HCT116 (cell line): ENCODE measurements at regions not wholly inside any gene's neighbourhood (a gene's known extent, or its start where the extent isn't known, plus 50 kb on each side); places are given as distances from the start of the nearest gene placed in this dataset.

ENCODE experiments used
- ATAC-seq: fragments of 200-7000 bp; cut with Tn5 transposase; 2 replicates; pipeline ENCODE4 v1.9.1; 2020; ENCODE audit warnings: mild to moderate bottlenecking, moderate library complexity
- BruUV-seq: library from RNA; stranded (reverse); fragments of 400-500 nt; replicated peaks from 2 replicates; lab custom pipeline; 2021; lab: Mats Ljungman, UMichigan
- CTCF ChIA-PET: fragments of 300-600 bp; sonication (Branson Sonifier 250); formaldehyde crosslinking; loops from one replicate; lab custom pipeline; 2021; ENCODE audit warnings: antibody characterized with exemption; lab: Charles Lee
- POLR2A ChIA-PET: fragments of 300-600, 350-600 bp; sonication (Branson Sonifier 250); formaldehyde crosslinking; loops from one replicate; lab custom pipeline; 2021; ENCODE audit warnings: antibody characterized with exemption; lab: Charles Lee
- RAD21 ChIA-PET, 2 experiments: fragments of 300-600 bp; sonication (Branson Sonifier 250); formaldehyde crosslinking; loops; one replicate each; lab custom pipeline; 2023; ENCODE audit warnings: low total read pairs in 2 of 2; ENCODE audit not compliant: uncharacterized antibody in 2 of 2, unreplicated experiment in 2 of 2, low non-redundant PET in 1 of 2; lab: Charles Lee
- DNase-seq: peaks from one replicate; pipeline ENCODE4 v3.0.0-alpha.2; 2010; ENCODE audit warnings: low read depth, low spot score
- H2AFZ ChIP-seq: fragments of 200-600 bp; shearing (Covaris generic), sonication (generic); 2 replicates; pipeline ENCODE4 v1.6.1; 2017; ENCODE audit warnings: low read depth, mixed run types, mixed read lengths, antibody characterized with exemption, low read length; ENCODE audit not compliant: poor library complexity, severe bottlenecking
- H3K27ac ChIP-seq: 2 replicates; pipeline ENCODE4 v1.5.1; 2012; ENCODE audit warnings: low read depth, low read length
- H3K27me3 ChIP-seq: fragments of 200-600 bp; sonication (generic); 2 replicates; pipeline ENCODE4 v1.6.1; 2016; ENCODE audit warnings: mixed run types, low read length, mixed read lengths; ENCODE audit not compliant: insufficient read depth
- H3K36me3 ChIP-seq, 2 experiments: fragments of 200-500 bp in 1 of 2; fragments of 200-600 bp in 1 of 2; sonication (Bioruptor generic) in 1 of 2; sonication (generic) in 1 of 2; 2 replicates each; pipeline versions ENCODE4 v1.5.1 to v1.6.1; 2014 to 2016; ENCODE audit warnings: low read length in 2 of 2, inconsistent platforms in 1 of 2, mixed read lengths in 1 of 2, mixed run types in 1 of 2; ENCODE audit not compliant: insufficient read depth in 2 of 2, control insufficient read depth in 1 of 2
- H3K4me1 ChIP-seq, 2 experiments: fragments of 200-600 bp in 1 of 2; sonication (generic) in 1 of 2; 2 replicates each; pipeline versions ENCODE4 v1.5.1 to v1.6.1; 2012 to 2017; ENCODE audit warnings: low read length in 2 of 2, inconsistent platforms in 1 of 2, mild to moderate bottlenecking in 1 of 2, mixed read lengths in 1 of 2, mixed run types in 1 of 2, moderate library complexity in 1 of 2; ENCODE audit not compliant: insufficient read depth in 2 of 2, control insufficient read depth in 1 of 2
- H3K4me2 ChIP-seq: fragments of 200-600 bp; sonication (generic); 2 replicates; pipeline ENCODE4 v1.6.1; 2017; ENCODE audit warnings: mixed run types, low read length, mixed read lengths
- H3K4me3 ChIP-seq, 2 experiments: fragments of 200-600 bp in 1 of 2; sonication (generic) in 1 of 2; replicated peaks in 1 of 2; 2 replicates each; pipeline ENCODE4 v1.5.1; 2011 to 2016; ENCODE audit warnings: low read length in 2 of 2, control low read depth in 1 of 2, low read depth in 1 of 2, mild to moderate bottlenecking in 1 of 2, mixed read lengths in 1 of 2, mixed run types in 1 of 2
- H3K79me2 ChIP-seq: fragments of 200-600 bp; sonication (generic); 2 replicates; pipeline ENCODE4 v1.6.1; 2017; ENCODE audit warnings: mild to moderate bottlenecking, mixed run types, low read length, moderate library complexity, mixed read lengths; ENCODE audit not compliant: insufficient read depth
- H3K9ac ChIP-seq: fragments of 200-600 bp; sonication (generic); 2 replicates; pipeline ENCODE4 v1.6.1; 2016; ENCODE audit warnings: low read length, mixed read lengths
- H3K9me2 ChIP-seq: fragments of 200-600 bp; sonication (generic), shearing (Covaris generic); 2 replicates; pipeline ENCODE4 v1.6.1; 2017; ENCODE audit warnings: mixed run types, mild to moderate bottlenecking, moderate library complexity; ENCODE audit not compliant: insufficient read depth
- H3K9me3 ChIP-seq, 2 experiments: fragments of 200-500 bp in 1 of 2; fragments of 200-600 bp in 1 of 2; sonication (Bioruptor generic) in 1 of 2; sonication (generic) in 1 of 2; 2 replicates each; pipeline ENCODE4 v1.6.1; 2014 to 2017; ENCODE audit warnings: low read length in 2 of 2, mixed read lengths in 2 of 2, inconsistent platforms in 1 of 2, low read depth in 1 of 2, mild to moderate bottlenecking in 1 of 2, mixed run types in 1 of 2, moderate library complexity in 1 of 2; ENCODE audit not compliant: control insufficient read depth in 1 of 2, insufficient read depth in 1 of 2
- H4K20me1 ChIP-seq: fragments of 200-600 bp; sonication (generic), shearing (Covaris generic); 2 replicates; pipeline ENCODE4 v1.6.1; 2017; ENCODE audit warnings: mixed run types, mild to moderate bottlenecking, moderate library complexity; ENCODE audit not compliant: insufficient read depth
- CEBPB ChIP-seq: IDR thresholded peaks from 2 replicates; pipeline ENCODE4 v1.6.1; 2012; ENCODE audit warnings: low read depth
- CTCF ChIP-seq, 3 experiments: fragments of 200-600 bp in 1 of 3; sonication (generic) in 1 of 3; IDR thresholded peaks in 2 of 3; conservative IDR thresholded peaks in 1 of 3; 2 replicates each; pipeline ENCODE4 v1.5.1; 2012 to 2017; ENCODE audit warnings: low read depth in 2 of 3, low read length in 2 of 3, antibody characterized with exemption in 1 of 3, borderline replicate concordance in 1 of 3, control low read depth in 1 of 3, mild to moderate bottlenecking in 1 of 3, mixed read lengths in 1 of 3, mixed run types in 1 of 3, moderate library complexity in 1 of 3; ENCODE audit not compliant: insufficient read depth in 1 of 3
- EZH2phosphoT487 ChIP-seq: fragments of 200-600 bp; IDR thresholded peaks from 2 replicates; pipeline ENCODE4 v1.6.1; 2018; ENCODE audit warnings: antibody characterized with exemption, borderline replicate concordance
- POLR2A ChIP-seq: IDR thresholded peaks from 2 replicates; pipeline ENCODE4 v1.7.0; 2011; ENCODE audit warnings: borderline replicate concordance; ENCODE audit not compliant: insufficient read depth, insufficient read length; ENCODE audit errors: extremely low read depth
- SP1 ChIP-seq: IDR thresholded peaks from 2 replicates; pipeline ENCODE4 v1.6.1; 2012; ENCODE audit warnings: low read depth
- ZBTB33 ChIP-seq: IDR thresholded peaks from 2 replicates; pipeline ENCODE4 v1.6.1; 2011; ENCODE audit warnings: mild to moderate bottlenecking, low read length, moderate library complexity; ENCODE audit not compliant: insufficient replicate concordance; ENCODE audit errors: extremely low read depth
- ZFX ChIP-seq: fragments of 450-650 bp; IDR thresholded peaks from 2 replicates; pipeline ENCODE4 v1.6.1; 2017
- intact Hi-C: fragments of 100-400 bp; cut with micrococcal nuclease; formaldehyde crosslinking; loops from 2 replicates; pipeline ENCODE4 v1.10.0; 2022

- POLR2A ChIA-PET: no interaction called here
- no peaks in the 10 kb centered on the region for H3K4me1 ChIP-seq
- no TSS peak for BruUV-seq
- ATAC-seq (no peak), DNase-seq (no peak)
- H3K9me3 ChIP-seq: no peaks in the 10 kb centered on the region
- peaks cover 46% of the 10 kb centered on the region for H3K27me3 ChIP-seq
- no peak overlapping the region for H3K4me3 ChIP-seq
- no peaks in the 10 kb centered on the region for H3K9me2 ChIP-seq
- CTCF ChIA-PET: interaction anchor here (2.8 kb wide), 1 partner anchor 125 kb away, joined by 15 read pairs; no protein-coding TSS in a partner anchor
- H3K79me2 ChIP-seq: no peaks in the 10 kb centered on the region
- no peak for TF ChIP-seq EZH2phosphoT487
- no peak for TF ChIP-seq POLR2A
- TF ChIP-seq ZBTB33: no peak
- no peak for TF ChIP-seq CEBPB
- TF ChIP-seq ZFX: no peak
- TF ChIP-seq CTCF (IDR thresholded peaks at IDR 0.05 in 2 of 3, conservative IDR thresholded peaks at IDR 0.05 in 1 of 3; ENCODE audit: borderline replicate concordance in 1 of 3, insufficient read depth in 1 of 3, low read depth in 2 of 3, low read length in 2 of 3): no peak
- TF ChIP-seq SP1: no peak
- RAD21 ChIA-PET: no interaction called here
- intact Hi-C loops: no loop called here
- H3K27ac ChIP-seq: no peak overlapping the region
- no peak overlapping the region for H2AFZ ChIP-seq
- H3K9ac ChIP-seq: no peak overlapping the region
- H3K36me3 ChIP-seq: no peaks in the 10 kb centered on the region
- H4K20me1 ChIP-seq: no peaks in the 10 kb centered on the region
- no peak overlapping the region for H3K4me2 ChIP-seq
Observed at GRCh38 chr18:24602201-24602600, 141.8 kb downstream of the HRH4 start.
